Skeletal muscle satellite cell (primary cell): ENCODE measurements at regions not wholly inside any gene's neighbourhood (a gene's known extent, or its start where the extent isn't known, plus 50 kb on each side); places are given as distances from the start of the nearest gene placed in this dataset.

ENCODE experiments used
- H3K27me3 ChIP-seq: 2 replicates; pipeline ENCODE4 v1.7.0; 2013; ENCODE audit warnings: low read length; ENCODE audit not compliant: control insufficient read depth, insufficient read depth
- H3K36me3 ChIP-seq: 2 replicates; pipeline ENCODE4 v1.7.0; 2013; ENCODE audit warnings: mild to moderate bottlenecking, control low read depth, low read length; ENCODE audit not compliant: insufficient read depth
- H3K4me1 ChIP-seq: 2 replicates; pipeline ENCODE4 v1.7.0; 2013; ENCODE audit warnings: low read length; ENCODE audit not compliant: control insufficient read depth, insufficient read depth
- H3K4me2 ChIP-seq: 2 replicates; pipeline ENCODE4 v1.7.0; 2013; ENCODE audit warnings: mild to moderate bottlenecking, low read length
- H3K4me3 ChIP-seq: 2 replicates; pipeline ENCODE4 v1.7.0; 2013; ENCODE audit warnings: low read length
- H3K9ac ChIP-seq: 2 replicates; pipeline ENCODE4 v1.7.0; 2013; ENCODE audit warnings: mild to moderate bottlenecking, low read depth, low read length, moderate library complexity
- H3K9me3 ChIP-seq: replicated peaks from 2 replicates; pipeline ENCODE4 v1.7.0; 2013; ENCODE audit warnings: mild to moderate bottlenecking, control low read depth, low read length

DNA sequence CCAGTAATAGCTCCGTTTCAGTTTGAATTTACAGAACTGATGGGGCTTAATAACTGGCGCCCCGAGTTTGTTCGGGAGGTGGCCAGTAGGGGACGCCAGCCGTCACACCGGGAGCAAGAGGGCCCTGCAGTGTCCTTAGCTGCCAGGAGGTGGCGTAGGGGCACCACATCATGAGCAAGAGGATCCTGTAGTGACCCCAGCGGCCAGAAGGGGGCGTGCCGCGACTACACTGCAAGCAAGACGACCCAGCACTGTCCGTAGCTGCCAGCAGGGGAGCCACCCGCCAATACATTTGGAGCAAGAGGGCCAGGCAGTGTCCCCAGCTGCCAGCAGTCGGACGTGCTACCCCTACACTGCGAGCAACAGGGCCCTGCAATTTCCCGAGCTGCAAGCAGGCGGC is 663.7 kb upstream of the B3GAT1 start:
- Histone ChIP-seq H3K36me3 (no peaks in the 10 kb centered on the region), H3K4me3 (no peak overlapping the region), H3K27me3 (no peaks in the 10 kb centered on the region), H3K9me3 (no peaks in the 10 kb centered on the region), H3K4me2 (no peak overlapping the region), H3K4me1 (no peaks in the 10 kb centered on the region), H3K9ac (no peak overlapping the region)

DNA sequence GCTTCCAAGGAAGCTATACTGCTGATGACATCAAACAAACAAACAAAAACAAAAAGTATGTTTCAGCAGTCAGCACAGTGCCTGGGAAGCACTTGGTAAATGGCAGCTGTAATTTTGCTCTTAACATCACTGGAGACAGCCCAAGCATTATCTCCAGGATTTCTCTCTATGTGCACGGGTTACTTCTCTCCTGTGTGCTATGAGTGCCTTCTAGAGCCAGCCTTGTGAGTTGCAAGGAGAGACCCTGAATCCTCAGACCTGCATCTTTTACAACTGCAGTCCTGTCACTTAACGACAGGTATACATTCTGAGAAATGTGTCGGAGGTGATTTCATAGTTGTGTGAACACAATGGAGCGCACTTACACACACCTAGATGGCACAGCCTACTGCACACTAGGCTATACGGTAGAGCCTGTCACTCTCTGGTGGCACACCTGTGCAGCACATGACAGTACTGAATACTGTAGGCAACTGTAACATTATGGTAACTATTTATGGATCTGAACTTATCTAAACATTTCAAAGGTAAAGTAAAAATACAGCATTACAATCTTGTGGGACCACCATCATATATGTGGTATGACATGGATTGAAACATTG is 662.5 kb upstream of the B3GAT1 start:
- no peaks in the 10 kb centered on the region for H3K27me3 ChIP-seq
- no peak overlapping the region for H3K4me3 ChIP-seq
- no peak overlapping the region for H3K9ac ChIP-seq
- H3K4me1 ChIP-seq, result no peaks in the 10 kb centered on the region
- H3K36me3 ChIP-seq, result no peaks in the 10 kb centered on the region
- no peak overlapping the region for H3K4me2 ChIP-seq
- H3K9me3 ChIP-seq, result no peaks in the 10 kb centered on the region

DNA sequence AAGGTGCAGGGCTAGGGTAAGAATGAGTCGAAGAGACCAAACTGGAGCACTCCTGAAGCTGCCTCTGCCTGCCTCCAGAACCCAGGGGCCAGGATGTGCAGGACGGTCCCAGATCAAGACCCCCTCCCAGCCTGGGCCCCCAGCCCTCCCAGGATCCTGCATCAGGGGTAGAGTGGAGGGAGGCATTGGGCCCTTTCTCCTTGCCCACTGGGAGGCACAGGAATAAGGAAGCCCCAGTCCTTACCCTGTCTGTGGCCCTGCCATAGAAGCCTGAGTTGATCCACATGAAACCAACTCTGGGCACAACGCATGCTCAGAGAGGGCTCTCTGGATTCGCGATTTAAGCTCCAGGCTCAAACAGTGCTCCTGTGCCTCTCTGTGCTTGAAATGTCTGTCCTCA is 661.8 kb upstream of the B3GAT1 start:
- Histone ChIP-seq H3K4me2 (no peak overlapping the region), H3K4me1 (no peaks in the 10 kb centered on the region), H3K9me3 (no peaks in the 10 kb centered on the region), H3K4me3 (no peak overlapping the region), H3K36me3 (no peaks in the 10 kb centered on the region), H3K9ac (no peak overlapping the region), H3K27me3 (no peaks in the 10 kb centered on the region)

DNA sequence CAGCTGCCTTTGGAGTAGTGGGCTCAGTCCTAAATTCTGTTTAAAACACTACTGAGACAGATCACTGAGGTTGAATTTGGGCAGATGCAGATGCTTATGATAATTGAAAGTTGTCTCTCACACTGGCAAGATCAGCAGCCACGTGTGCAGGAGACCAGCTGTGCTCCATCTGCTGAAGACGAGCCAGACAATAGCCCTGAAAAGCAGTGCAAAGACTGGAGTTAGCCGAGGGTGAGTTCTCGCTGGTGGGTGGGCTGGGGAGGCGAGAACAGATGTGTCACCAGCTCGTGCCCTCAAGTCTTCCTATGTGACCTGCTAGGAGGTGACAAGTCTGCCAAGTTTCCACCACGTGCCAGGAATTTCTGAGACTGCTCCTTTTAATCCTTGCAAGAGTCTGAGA is 661.3 kb upstream of the B3GAT1 start:
- Histone ChIP-seq H3K9me3 (no peaks in the 10 kb centered on the region), H3K27me3 (no peaks in the 10 kb centered on the region), H3K4me2 (no peak overlapping the region), H3K4me1 (no peaks in the 10 kb centered on the region), H3K36me3 (no peaks in the 10 kb centered on the region), H3K9ac (no peak overlapping the region), H3K4me3 (no peak overlapping the region)

DNA sequence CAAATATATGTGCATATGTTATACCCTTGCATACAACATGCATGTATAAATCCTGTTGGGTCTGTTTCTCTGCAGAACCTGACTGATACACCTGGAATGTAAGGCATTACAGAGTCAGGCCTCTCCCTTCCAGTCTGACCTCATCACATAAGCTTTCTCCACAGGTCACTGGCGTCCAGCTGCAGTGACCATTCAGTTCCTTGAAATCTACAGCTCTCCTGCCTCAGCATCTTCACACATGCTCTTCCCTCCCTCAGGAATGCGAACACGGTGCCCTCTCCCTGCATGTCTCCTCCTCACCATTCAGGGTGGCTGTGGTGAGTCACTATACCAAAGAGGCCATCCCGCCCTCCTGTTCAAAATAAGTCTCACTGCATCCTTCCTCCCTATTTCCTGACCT is 657.8 kb upstream of the B3GAT1 start:
- H3K4me2 ChIP-seq, result no peak overlapping the region
- H3K27me3 ChIP-seq, result no peaks in the 10 kb centered on the region
- no peaks in the 10 kb centered on the region for H3K36me3 ChIP-seq
- no peak overlapping the region for H3K4me3 ChIP-seq
- H3K4me1 ChIP-seq, result no peaks in the 10 kb centered on the region
- no peak overlapping the region for H3K9ac ChIP-seq
- no peaks in the 10 kb centered on the region for H3K9me3 ChIP-seq

DNA sequence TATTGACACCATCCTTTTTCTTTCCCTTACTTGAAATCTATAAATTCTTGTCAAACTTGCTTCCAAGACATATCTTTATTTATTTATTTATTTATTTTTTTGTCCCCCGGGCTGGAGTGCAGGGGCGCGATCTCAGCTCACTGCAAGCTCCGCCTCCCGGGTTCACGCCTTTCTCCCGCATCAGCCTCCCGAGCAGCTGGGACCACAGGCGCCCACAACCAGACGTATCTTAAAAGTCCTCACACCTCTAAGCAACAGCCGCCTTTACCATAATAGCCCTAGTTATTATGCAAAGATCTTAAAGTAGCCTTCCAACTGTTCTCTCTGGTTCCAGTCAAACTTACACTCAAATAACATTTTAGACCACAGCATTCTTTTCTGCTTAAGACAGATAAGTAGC is 657.0 kb upstream of the B3GAT1 start:
- H3K27me3 ChIP-seq, result no peaks in the 10 kb centered on the region
- no peaks in the 10 kb centered on the region for H3K9me3 ChIP-seq
- H3K36me3 ChIP-seq, result no peaks in the 10 kb centered on the region
- no peak overlapping the region for H3K4me2 ChIP-seq
- no peak overlapping the region for H3K4me3 ChIP-seq
- no peaks in the 10 kb centered on the region for H3K4me1 ChIP-seq
- H3K9ac ChIP-seq, result no peak overlapping the region

DNA sequence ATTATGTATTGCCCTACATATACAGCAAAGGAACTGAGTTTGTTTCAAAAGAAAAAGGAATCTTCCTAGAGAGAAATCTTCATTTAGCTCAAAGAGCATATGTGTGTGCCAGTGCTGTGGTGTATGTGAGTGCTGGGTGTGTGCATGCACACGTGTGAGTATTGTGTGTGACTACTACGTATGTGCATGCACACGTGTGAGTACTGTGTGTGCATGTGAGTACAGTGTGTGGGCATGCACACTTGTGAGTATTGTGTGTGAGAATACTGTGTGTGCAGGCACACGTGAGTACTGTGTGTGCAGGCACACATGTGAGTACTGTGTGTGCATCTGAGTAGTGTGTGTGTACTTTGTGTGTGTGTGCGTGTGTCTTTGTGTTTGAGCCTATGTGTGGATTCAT is 651.0 kb upstream of the B3GAT1 start:
- Histone ChIP-seq H3K36me3 (no peaks in the 10 kb centered on the region), H3K9me3 (no peaks in the 10 kb centered on the region), H3K4me3 (no peak overlapping the region), H3K4me1 (no peaks in the 10 kb centered on the region), H3K9ac (no peak overlapping the region), H3K27me3 (no peaks in the 10 kb centered on the region), H3K4me2 (no peak overlapping the region)

DNA sequence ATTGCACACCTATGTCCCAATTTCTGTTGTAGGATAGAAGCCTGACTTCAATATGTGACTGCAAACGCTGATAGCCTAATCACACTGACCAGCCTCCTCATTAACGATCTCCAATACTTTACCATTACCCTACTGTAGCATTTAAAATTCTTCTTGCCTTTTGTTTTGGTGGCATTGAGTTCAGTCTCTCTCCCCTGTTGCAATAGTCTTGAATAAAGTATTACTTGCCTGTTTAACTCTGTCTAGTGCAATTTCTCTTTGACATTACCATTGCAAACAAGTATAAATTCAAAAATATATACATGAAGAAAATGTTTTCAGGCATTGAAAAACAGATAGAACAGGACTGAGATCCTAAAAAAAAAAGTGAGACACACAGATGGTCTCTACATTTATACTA is 649.1 kb upstream of the B3GAT1 start:
- Histone ChIP-seq H3K4me2 (no peak overlapping the region), H3K9ac (no peak overlapping the region), H3K36me3 (no peaks in the 10 kb centered on the region), H3K4me1 (no peaks in the 10 kb centered on the region), H3K27me3 (no peaks in the 10 kb centered on the region), H3K4me3 (no peak overlapping the region), H3K9me3 (no peaks in the 10 kb centered on the region)

DNA sequence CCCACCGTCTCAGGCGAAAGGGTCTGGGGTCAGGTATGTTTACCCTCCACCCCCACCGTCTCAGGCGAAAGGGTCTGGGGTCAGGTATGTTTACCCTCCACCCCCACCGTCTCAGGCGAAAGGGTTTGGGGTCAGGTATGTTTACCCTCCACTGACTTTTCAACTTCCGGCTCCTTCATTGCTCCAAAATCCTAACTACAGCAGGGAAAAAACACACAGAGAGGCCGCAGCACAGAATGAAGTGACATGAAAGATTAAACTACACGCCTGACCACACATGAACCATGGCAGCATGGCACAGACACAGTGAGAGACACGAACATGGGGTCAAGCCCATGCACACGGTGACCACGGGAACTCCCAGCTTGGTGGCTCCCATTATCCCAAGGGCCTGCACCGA is 634.9 kb upstream of the B3GAT1 start:
- Histone ChIP-seq H3K9ac (no peak overlapping the region), H3K27me3 (no peaks in the 10 kb centered on the region), H3K36me3 (no peaks in the 10 kb centered on the region), H3K4me2 (no peak overlapping the region), H3K4me3 (no peak overlapping the region), H3K4me1 (no peaks in the 10 kb centered on the region), H3K9me3 (peaks cover 7% of the 10 kb centered on the region)

DNA sequence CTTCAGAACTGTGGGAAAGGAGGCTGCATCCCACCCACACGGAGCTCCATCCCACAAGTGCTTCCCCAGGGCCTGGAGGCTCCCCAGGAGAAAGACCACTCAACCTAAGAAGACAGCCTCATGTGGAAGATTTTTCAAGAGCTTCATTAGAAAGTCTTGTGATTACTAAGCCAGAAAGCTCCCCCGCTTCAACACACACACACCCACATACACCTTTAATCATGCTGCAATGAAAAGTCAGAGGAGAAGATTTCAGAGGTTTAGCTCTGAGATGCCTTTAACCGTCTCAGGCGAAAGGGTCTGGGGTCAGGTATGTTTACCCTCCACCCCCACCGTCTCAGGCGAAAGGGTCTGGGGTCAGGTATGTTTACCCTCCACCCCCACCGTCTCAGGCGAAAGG is 634.5 kb upstream of the B3GAT1 start:
- peaks cover 7% of the 10 kb centered on the region for H3K9me3 ChIP-seq
- no peaks in the 10 kb centered on the region for H3K4me1 ChIP-seq
- H3K4me3 ChIP-seq, result no peak overlapping the region
- H3K9ac ChIP-seq, result no peak overlapping the region
- H3K36me3 ChIP-seq, result no peaks in the 10 kb centered on the region
- no peak overlapping the region for H3K4me2 ChIP-seq
- no peaks in the 10 kb centered on the region for H3K27me3 ChIP-seq

DNA sequence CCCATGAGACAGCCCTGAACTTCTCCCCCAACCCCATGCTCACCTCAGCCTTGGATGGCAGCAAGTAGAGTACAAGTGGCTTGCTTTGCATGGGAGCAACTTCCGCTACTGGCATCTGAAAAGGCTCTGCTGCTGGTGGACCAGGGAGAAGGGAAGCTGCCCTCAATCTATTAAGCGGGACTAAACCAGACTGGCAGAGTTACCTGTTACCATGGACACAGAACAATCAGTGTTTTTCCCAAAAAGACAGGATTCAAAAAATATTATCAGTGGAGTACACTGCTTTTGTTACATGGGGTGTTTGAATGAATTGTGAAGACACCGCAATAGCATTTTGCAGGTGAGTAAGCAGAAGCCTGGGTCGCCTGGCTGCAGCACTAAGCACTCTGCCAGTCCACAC is 631.4 kb upstream of the B3GAT1 start:
- Histone ChIP-seq H3K9ac (no peak overlapping the region), H3K36me3 (no peaks in the 10 kb centered on the region), H3K4me1 (no peaks in the 10 kb centered on the region), H3K4me2 (no peak overlapping the region), H3K27me3 (no peaks in the 10 kb centered on the region), H3K4me3 (no peak overlapping the region), H3K9me3 (peaks cover 6% of the 10 kb centered on the region)

DNA sequence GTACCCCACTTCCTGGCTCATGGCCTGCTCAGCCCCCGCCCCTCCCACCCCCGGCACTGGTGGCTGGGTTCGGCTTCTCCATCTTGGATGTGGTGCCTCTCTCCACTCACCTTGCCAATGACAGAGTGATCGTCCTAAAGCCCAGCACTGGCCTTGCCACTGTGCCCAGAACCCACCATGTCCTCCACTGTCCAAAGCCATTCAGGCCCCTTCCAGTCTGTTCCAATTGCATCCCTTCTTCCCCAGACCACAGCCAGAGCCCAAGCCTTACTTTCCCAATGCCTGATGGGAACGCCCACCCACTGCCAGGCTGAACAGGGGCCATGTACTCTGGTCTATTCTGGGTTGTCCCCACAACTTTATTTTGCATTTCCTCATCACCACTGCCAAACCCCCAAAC is 625.8 kb upstream of the B3GAT1 start:
- Histone ChIP-seq H3K4me3 (no peak overlapping the region), H3K9me3 (peaks cover 9% of the 10 kb centered on the region), H3K4me1 (no peaks in the 10 kb centered on the region), H3K4me2 (no peak overlapping the region), H3K9ac (no peak overlapping the region), H3K27me3 (no peaks in the 10 kb centered on the region), H3K36me3 (no peaks in the 10 kb centered on the region)
